ENCODE measurements at regions not wholly inside any gene's neighbourhood (a gene's known extent, or its start where the extent isn't known, plus 50 kb on each side); places are given as distances from the start of the nearest gene placed in this dataset.
A peak's percentile ranks its signal among the peaks of the same experiment; 100 is the strongest.

- H3K9me3 Mint-ChIP-seq (ENCODE audit: low read depth), result no peaks in the 10 kb centered on the region
- no peaks in the 10 kb centered on the region for H3K36me3 Mint-ChIP-seq (ENCODE audit: low read depth)
- no peak for TF ChIP-seq CTCF (IDR thresholded peaks at IDR 0.05)
- H3K27me3 Mint-ChIP-seq (ENCODE audit: low read depth), result no peaks in the 10 kb centered on the region
- no peaks in the 10 kb centered on the region for H3K4me1 Mint-ChIP-seq (ENCODE audit: low read depth)
- no peak for DNase-seq (ENCODE audit: low spot score)
- no peak overlapping the region for H3K27ac Mint-ChIP-seq (ENCODE audit: unreplicated experiment)
- no peak overlapping the region for H3K4me3 Mint-ChIP-seq (ENCODE audit: unreplicated experiment)
Observed at GRCh38 chr9:24841993-24842392, 296.3 kb upstream of the IZUMO3 start.

- Mint-ChIP-seq H3K4me1 (ENCODE audit: low read depth) (no peaks in the 10 kb centered on the region), H3K36me3 (ENCODE audit: low read depth) (no peaks in the 10 kb centered on the region), H3K4me3 (ENCODE audit: unreplicated experiment) (no peak overlapping the region), H3K9me3 (ENCODE audit: low read depth) (no peaks in the 10 kb centered on the region), H3K27me3 (ENCODE audit: low read depth) (no peaks in the 10 kb centered on the region), H3K27ac (ENCODE audit: unreplicated experiment) (no peak overlapping the region)
- TF ChIP-seq CTCF (IDR thresholded peaks at IDR 0.05), result peak; percentile 60
- DNase-seq (ENCODE audit: low spot score), result no peak
Observed at GRCh38 chr9:24832307-24832706, 286.6 kb upstream of the IZUMO3 start.

DNA sequence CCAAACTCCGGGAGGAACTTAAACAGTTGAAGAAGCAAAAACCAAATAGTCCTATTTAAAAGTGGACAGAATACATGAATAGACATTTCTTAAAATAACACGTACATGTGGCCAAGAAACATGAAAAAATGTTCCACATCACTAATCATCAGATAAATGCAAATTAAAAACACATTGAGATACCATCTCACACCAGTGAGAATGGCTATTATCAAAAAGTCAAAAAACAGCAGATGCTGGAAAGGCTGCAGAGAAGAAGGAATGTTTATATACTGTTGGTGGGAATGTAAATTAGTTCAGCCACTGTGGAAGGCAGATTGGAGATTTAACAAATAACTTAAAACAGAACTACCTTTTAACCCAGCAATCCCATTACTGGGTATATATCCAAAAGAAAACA lies 283.0 kb upstream of the IZUMO3 start:
- H3K9me3 Mint-ChIP-seq (ENCODE audit: low read depth), result no peaks in the 10 kb centered on the region
- no peak for TF ChIP-seq CTCF (IDR thresholded peaks at IDR 0.05)
- H3K27ac Mint-ChIP-seq (ENCODE audit: unreplicated experiment), result no peak overlapping the region
- no peaks in the 10 kb centered on the region for H3K4me1 Mint-ChIP-seq (ENCODE audit: low read depth)
- DNase-seq (ENCODE audit: low spot score), result no peak
- H3K27me3 Mint-ChIP-seq (ENCODE audit: low read depth), result no peaks in the 10 kb centered on the region
- no peak overlapping the region for H3K4me3 Mint-ChIP-seq (ENCODE audit: unreplicated experiment)
- no peaks in the 10 kb centered on the region for H3K36me3 Mint-ChIP-seq (ENCODE audit: low read depth)

- Mint-ChIP-seq H3K9me3 (ENCODE audit: low read depth) (no peaks in the 10 kb centered on the region), H3K4me3 (ENCODE audit: unreplicated experiment) (no peak overlapping the region), H3K36me3 (ENCODE audit: low read depth) (no peaks in the 10 kb centered on the region), H3K27ac (ENCODE audit: unreplicated experiment) (no peak overlapping the region), H3K4me1 (ENCODE audit: low read depth) (no peaks in the 10 kb centered on the region), H3K27me3 (ENCODE audit: low read depth) (no peaks in the 10 kb centered on the region)
- DNase-seq (ENCODE audit: low spot score), result no peak
- no peak for TF ChIP-seq CTCF (IDR thresholded peaks at IDR 0.05)
Observed at GRCh38 chr9:24824607-24825006, 278.9 kb upstream of the IZUMO3 start.

DNA sequence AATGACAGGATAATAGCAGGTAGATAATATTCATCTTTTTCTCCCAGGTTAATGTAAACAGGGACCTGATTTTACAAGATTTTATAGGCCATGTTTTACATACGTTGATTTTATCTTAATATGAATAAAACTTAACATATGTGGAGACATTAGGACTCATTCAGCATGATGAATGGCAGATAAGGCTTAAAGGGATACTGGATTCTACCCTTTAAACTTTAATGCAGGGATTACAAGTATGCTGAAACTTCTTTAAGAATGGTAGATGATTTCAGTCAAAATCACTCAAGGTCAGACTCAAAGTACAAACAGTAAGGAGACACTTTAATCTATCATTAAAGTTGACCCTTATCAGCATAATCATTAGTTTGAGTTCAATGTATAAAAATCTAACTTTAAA lies 274.5 kb upstream of the IZUMO3 start:
- Mint-ChIP-seq H3K36me3 (ENCODE audit: low read depth) (no peaks in the 10 kb centered on the region), H3K27me3 (ENCODE audit: low read depth) (no peaks in the 10 kb centered on the region), H3K27ac (ENCODE audit: unreplicated experiment) (no peak overlapping the region), H3K9me3 (ENCODE audit: low read depth) (no peaks in the 10 kb centered on the region), H3K4me1 (ENCODE audit: low read depth) (no peaks in the 10 kb centered on the region), H3K4me3 (ENCODE audit: unreplicated experiment) (no peak overlapping the region)
- TF ChIP-seq CTCF (IDR thresholded peaks at IDR 0.05), result no peak
- DNase-seq (ENCODE audit: low spot score), result no peak
